Lung (tissue), 11 donors: ENCODE measurements at regions not wholly inside any gene's neighbourhood (a gene's known extent, or its start where the extent isn't known, plus 50 kb on each side); places are given as distances from the start of the nearest gene placed in this dataset.

Source experiments
- ATAC-seq: fragments of 200-7000 bp; cut with Tn5 transposase; one replicate; pipeline ENCODE4 v1.9.1; 2020; ENCODE audit warnings: moderate number of reproducible peaks; ENCODE audit not compliant: insufficient read depth, low FRiP score
- DNase-seq, 3 donors: peaks; one replicate each; pipeline ENCODE4 v3.0.0-alpha.2; 2013 to 2017
- H3K27ac ChIP-seq, 2 donors: one replicate each; pipeline ENCODE4 v1.5.1; 2013; ENCODE audit warnings: mild to moderate bottlenecking in 2 of 2, moderate library complexity in 2 of 2, control low read depth in 1 of 2, inconsistent platforms in 1 of 2, low read depth in 1 of 2, low read length in 1 of 2
- H3K27me3 ChIP-seq, 3 donors: one replicate each; pipeline ENCODE4 v1.5.1; 2013; ENCODE audit warnings: low read length in 2 of 3; ENCODE audit not compliant: control insufficient read depth in 3 of 3, insufficient read depth in 3 of 3
- H3K36me3 ChIP-seq, 4 donors: one replicate each; pipeline ENCODE4 v1.5.1; 2013; ENCODE audit warnings: low read length in 4 of 4, mild to moderate bottlenecking in 1 of 4, moderate library complexity in 1 of 4; ENCODE audit not compliant: control insufficient read depth in 4 of 4, insufficient read depth in 4 of 4
- H3K4me1 ChIP-seq, 5 donors: one replicate each; pipeline ENCODE4 v1.5.1; 2013; ENCODE audit warnings: low read length in 5 of 5, mild to moderate bottlenecking in 2 of 5, moderate library complexity in 1 of 5; ENCODE audit not compliant: control insufficient read depth in 5 of 5, insufficient read depth in 5 of 5
- H3K4me3 ChIP-seq: one replicate; pipeline ENCODE4 v1.5.1; 2013; ENCODE audit warnings: mild to moderate bottlenecking, control low read depth, moderate library complexity
- H3K9ac ChIP-seq, 2 donors: one replicate each; pipeline ENCODE4 v1.5.1; 2013; ENCODE audit warnings: low read length in 2 of 2, control low read depth in 1 of 2; ENCODE audit not compliant: insufficient read depth in 1 of 2
- H3K9me3 ChIP-seq, 4 donors: one replicate each; pipeline ENCODE4 v1.5.1; 2013; ENCODE audit warnings: low read length in 3 of 4, mild to moderate bottlenecking in 1 of 4, moderate library complexity in 1 of 4; ENCODE audit not compliant: control insufficient read depth in 4 of 4, insufficient read depth in 3 of 4
- WGBS, 2 donors: extraction: QIAGEN DNeasy Blood & Tissue Kit; methylation state at CpG; one replicate each; pipeline ENCODE4 v1.1.7; 2013; 5-methylcytosine and 5-hydroxymethylcytosine counted together
- TF ChIP-seq, protein P1 (sequence below): IDR thresholded peaks from 2 replicates; pipeline ENCODE4 v1.5.1; 2012; ENCODE audit warnings: mild to moderate bottlenecking; ENCODE audit errors: control extremely low read depth, extremely low read depth
- donor health status: control.
- donor health status: control.
- donor health status: Bipolar disorder and iron deficiency.
- donor health status: healthy.
- donor health status: DM: yes; HTN: yes; CAD: no.

GRCh38 chr7:12921751-12922345 lies 234.4 kb downstream of the ARL4A start:
- TF ChIP-seq, protein P1, sequence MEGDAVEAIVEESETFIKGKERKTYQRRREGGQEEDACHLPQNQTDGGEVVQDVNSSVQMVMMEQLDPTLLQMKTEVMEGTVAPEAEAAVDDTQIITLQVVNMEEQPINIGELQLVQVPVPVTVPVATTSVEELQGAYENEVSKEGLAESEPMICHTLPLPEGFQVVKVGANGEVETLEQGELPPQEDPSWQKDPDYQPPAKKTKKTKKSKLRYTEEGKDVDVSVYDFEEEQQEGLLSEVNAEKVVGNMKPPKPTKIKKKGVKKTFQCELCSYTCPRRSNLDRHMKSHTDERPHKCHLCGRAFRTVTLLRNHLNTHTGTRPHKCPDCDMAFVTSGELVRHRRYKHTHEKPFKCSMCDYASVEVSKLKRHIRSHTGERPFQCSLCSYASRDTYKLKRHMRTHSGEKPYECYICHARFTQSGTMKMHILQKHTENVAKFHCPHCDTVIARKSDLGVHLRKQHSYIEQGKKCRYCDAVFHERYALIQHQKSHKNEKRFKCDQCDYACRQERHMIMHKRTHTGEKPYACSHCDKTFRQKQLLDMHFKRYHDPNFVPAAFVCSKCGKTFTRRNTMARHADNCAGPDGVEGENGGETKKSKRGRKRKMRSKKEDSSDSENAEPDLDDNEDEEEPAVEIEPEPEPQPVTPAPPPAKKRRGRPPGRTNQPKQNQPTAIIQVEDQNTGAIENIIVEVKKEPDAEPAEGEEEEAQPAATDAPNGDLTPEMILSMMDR: no peak
- 56 to 66% methylated on average over 5 of the region's 5 CpGs for WGBS, 2 donors
- H3K27ac ChIP-seq: no peak overlapping the region
- H3K27me3 ChIP-seq: no peaks in the 10 kb centered on the region
- DNase-seq (peak in 1 of 3 donors; percentile 22), ATAC-seq (no peak)
- no peak overlapping the region for H3K4me3 ChIP-seq
- no peak overlapping the region for H3K9ac ChIP-seq
- no peaks in the 10 kb centered on the region for H3K9me3 ChIP-seq
- H3K36me3 ChIP-seq: no peaks in the 10 kb centered on the region
- H3K4me1 ChIP-seq: peaks cover 0 to 3% (median 0%) of the 10 kb centered on the region in 5 donors

DNA sequence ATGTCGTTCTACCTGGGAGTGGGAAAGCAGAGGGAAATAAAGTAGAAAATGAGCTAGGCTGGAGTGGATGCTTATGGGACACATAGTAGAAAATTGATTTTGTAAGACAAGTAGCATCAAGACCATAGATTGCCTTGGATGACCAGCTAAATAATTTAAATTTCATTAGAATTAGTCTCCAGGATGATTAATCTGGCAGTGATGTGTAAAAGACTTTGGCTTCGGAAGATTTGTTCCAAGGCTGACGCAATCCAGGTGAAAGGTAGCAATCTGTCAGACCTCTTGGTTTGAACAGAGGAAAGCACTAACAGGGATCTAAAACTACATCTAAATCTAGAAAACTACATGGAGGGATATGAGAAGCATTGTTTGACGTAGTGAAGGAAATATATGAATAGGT lies 236.5 kb downstream of the ARL4A start:
- H3K4me1 ChIP-seq: peaks cover 0 to 3% (median 0%) of the 10 kb centered on the region in 5 donors
- TF ChIP-seq, protein P1: no peak
- no peaks in the 10 kb centered on the region for H3K27me3 ChIP-seq
- no peaks in the 10 kb centered on the region for H3K36me3 ChIP-seq
- DNase-seq: no peak
- no peaks in the 10 kb centered on the region for H3K9me3 ChIP-seq
- H3K4me3 ChIP-seq: no peak overlapping the region
- no peak overlapping the region for H3K27ac ChIP-seq
- 91% methylated on average over 4 of the region's 4 CpGs for WGBS, 2 donors
- no peak for ATAC-seq
- H3K9ac ChIP-seq: no peak overlapping the region

DNA sequence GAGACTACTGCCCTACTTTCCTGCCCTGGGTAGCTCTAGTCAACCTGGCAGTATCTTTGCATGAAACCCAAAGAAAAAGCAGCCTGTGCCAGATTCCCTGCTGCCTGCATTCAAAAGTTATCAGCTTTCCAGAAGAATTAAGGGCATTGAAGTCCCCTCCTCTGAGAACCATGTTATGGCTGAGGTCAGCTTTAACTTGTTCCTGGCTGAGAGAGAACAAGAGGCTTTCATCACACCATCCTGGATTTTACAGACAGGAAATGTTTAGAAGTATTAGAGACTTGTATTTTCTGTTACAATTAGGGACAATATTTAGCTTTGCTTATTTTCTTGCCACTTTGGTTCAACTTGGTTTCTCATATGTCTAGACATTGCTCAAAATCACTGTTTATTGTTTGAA lies 238.8 kb downstream of the ARL4A start:
- Histone ChIP-seq H3K9ac (no peak overlapping the region), H3K4me1 (peaks cover 0 to 5% (median 0%) of the 10 kb centered on the region in 5 donors), H3K4me3 (no peak overlapping the region), H3K27me3 (no peaks in the 10 kb centered on the region), H3K36me3 (no peaks in the 10 kb centered on the region), H3K27ac (no peak overlapping the region), H3K9me3 (no peaks in the 10 kb centered on the region)
- no peak for ATAC-seq
- peak in 1 of 3 donors; percentile 18 for DNase-seq
- TF ChIP-seq, protein P1: no peak
